IMR-90 (cell line): ENCODE measurements at regions not wholly inside any gene's neighbourhood (a gene's known extent, or its start where the extent isn't known, plus 50 kb on each side); places are given as distances from the start of the nearest gene placed in this dataset.

Source experiments
- CEBPB ChIP-seq: IDR thresholded peaks from 2 replicates; pipeline ENCODE4 v1.6.1; 2012; ENCODE audit warnings: low read depth, low read length, improper control_type of control experiment
- CHD1 ChIP-seq: IDR thresholded peaks from 2 replicates; pipeline ENCODE4 v1.6.1; 2012; ENCODE audit warnings: low read depth, low read length, improper control_type of control experiment
- CTCF ChIP-seq: conservative IDR thresholded peaks from 2 replicates; pipeline ENCODE4 v1.5.1; 2012; ENCODE audit warnings: mild to moderate bottlenecking, low read depth, low read length, improper control_type of control experiment
- ELK1 ChIP-seq: fragments of 150-350 bp; IDR thresholded peaks from 2 replicates; pipeline ENCODE4 v1.6.1; 2016; ENCODE audit warnings: low read depth, mild to moderate bottlenecking, low read length, moderate library complexity, borderline replicate concordance
- MAFK ChIP-seq: IDR thresholded peaks from 2 replicates; pipeline ENCODE4 v1.6.1; 2012; ENCODE audit warnings: low read depth, low read length, improper control_type of control experiment
- MXI1 ChIP-seq: IDR thresholded peaks from 2 replicates; pipeline ENCODE4 v1.6.1; 2012; ENCODE audit warnings: low read depth, mild to moderate bottlenecking, low read length, moderate library complexity, borderline replicate concordance
- NFE2L2 ChIP-seq: fragments of 150-350 bp; IDR thresholded peaks from 2 replicates; pipeline ENCODE4 v1.6.1; 2016; ENCODE audit warnings: low read depth, mild to moderate bottlenecking, low read length
- POLR2A ChIP-seq: IDR thresholded peaks from 2 replicates; pipeline ENCODE4 v1.6.1; 2012; ENCODE audit warnings: mild to moderate bottlenecking, low read depth, low read length
- RAD21 ChIP-seq: IDR thresholded peaks from 2 replicates; pipeline ENCODE4 v1.6.1; 2012; ENCODE audit warnings: low read length, improper control_type of control experiment
- RCOR1 ChIP-seq: IDR thresholded peaks from 2 replicates; pipeline ENCODE4 v1.6.1; 2012; ENCODE audit warnings: mild to moderate bottlenecking, low read length, improper control_type of control experiment; ENCODE audit not compliant: insufficient replicate concordance
- RFX5 ChIP-seq: IDR thresholded peaks from 2 replicates; pipeline ENCODE4 v1.8.0; 2012; ENCODE audit warnings: low read depth, mild to moderate bottlenecking, low read length, moderate library complexity
- SMC3 ChIP-seq: fragments of 150-350 bp; IDR thresholded peaks from 2 replicates; pipeline ENCODE4 v1.6.1; 2016; ENCODE audit warnings: low read depth, mild to moderate bottlenecking, antibody characterized with exemption, low read length, moderate library complexity
- USF2 ChIP-seq: fragments of 150-350 bp; IDR thresholded peaks from 2 replicates; pipeline ENCODE4 v1.6.1; 2017; ENCODE audit warnings: mild to moderate bottlenecking, antibody characterized with exemption, low read length, low read depth

- TF ChIP-seq RFX5 (no peak), CEBPB (no peak), POLR2A (no peak), CTCF (no peak), USF2 (no peak), RAD21 (no peak), ELK1 (no peak), NFE2L2 (no peak), SMC3 (no peak), RCOR1 (no peak), MAFK (no peak), CHD1 (no peak), MXI1 (no peak)
Measured at GRCh38 chr5:68126886-68127285, 88.7 kb upstream of the PIK3R1 start.
